Caco-2 (cell line): ENCODE measurements at regions not wholly inside any gene's neighbourhood (a gene's known extent, or its start where the extent isn't known, plus 50 kb on each side); places are given as distances from the start of the nearest gene placed in this dataset.

Experiments
- BruUV-seq: library from RNA; stranded (reverse); fragments of 400-500 nt; replicated peaks from 2 replicates; lab custom pipeline; 2021; lab: Mats Ljungman, UMichigan
- CTCF ChIA-PET: fragments of 300-600 bp; sonication (Branson Sonifier 250); formaldehyde crosslinking; loops from one replicate; lab custom pipeline; 2022; ENCODE audit warnings: antibody characterized with exemption; lab: Charles Lee
- POLR2A ChIA-PET: fragments of 300-600 bp; sonication (Branson Sonifier 250); formaldehyde crosslinking; loops from one replicate; lab custom pipeline; 2022; ENCODE audit warnings: antibody characterized with exemption; lab: Charles Lee
- DNase-seq, 2 experiments: peaks; one replicate each; pipeline versions ENCODE4 v3.0.0 to v3.0.0-alpha.2; 2020 to 2022
- H3K27me3 ChIP-seq: replicated peaks from 2 replicates; pipeline ENCODE4 v1.6.0; 2011; ENCODE audit warnings: low read length; ENCODE audit not compliant: control insufficient read depth, insufficient read depth
- H3K36me3 ChIP-seq: 2 replicates; pipeline ENCODE4 v1.5.1; 2011; ENCODE audit warnings: low read length; ENCODE audit not compliant: control insufficient read depth, insufficient read depth
- H3K4me1 ChIP-seq: fragments of 250-450 bp; sonication (Bioruptor Pico); 2 replicates; pipeline ENCODE4 v1.5.1; 2020; ENCODE audit warnings: mild to moderate bottlenecking
- H3K4me3 ChIP-seq: 2 replicates; pipeline ENCODE4 v1.5.1; 2011; ENCODE audit warnings: low read depth, mild to moderate bottlenecking, control low read depth, low read length
- H3K9me3 ChIP-seq: fragments of 250-450 bp; sonication (Bioruptor Pico); 2 replicates; pipeline ENCODE4 v1.5.1; 2020; ENCODE audit warnings: mild to moderate bottlenecking, moderate library complexity
- H3K27ac Mint-ChIP-seq: one replicate; pipeline ENCODE4 v1.8.0; 2022; ENCODE audit warnings: mixed read lengths; ENCODE audit not compliant: unreplicated experiment
- H3K27me3 Mint-ChIP-seq: one replicate; pipeline ENCODE4 v1.8.0; 2022; ENCODE audit warnings: mixed read lengths; ENCODE audit not compliant: insufficient read depth, unreplicated experiment
- H3K36me3 Mint-ChIP-seq: one replicate; pipeline ENCODE4 v1.8.0; 2022; ENCODE audit warnings: mild to moderate bottlenecking, mixed read lengths; ENCODE audit not compliant: insufficient read depth, unreplicated experiment
- H3K4me1 Mint-ChIP-seq: one replicate; pipeline ENCODE4 v1.8.0; 2022; ENCODE audit warnings: low read depth, mixed read lengths; ENCODE audit not compliant: unreplicated experiment
- H3K4me3 Mint-ChIP-seq: one replicate; pipeline ENCODE4 v1.8.0; 2022; ENCODE audit warnings: mild to moderate bottlenecking, moderate library complexity, mixed read lengths; ENCODE audit not compliant: unreplicated experiment
- H3K9me3 Mint-ChIP-seq: one replicate; pipeline ENCODE4 v1.8.0; 2022; ENCODE audit warnings: mixed read lengths; ENCODE audit not compliant: unreplicated experiment
- intact Hi-C: fragments of 100-400 bp; cut with micrococcal nuclease; formaldehyde crosslinking; loops from one replicate; pipeline ENCODE4 v1.10.0; 2022; ENCODE audit not compliant: unreplicated experiment
- TF ChIP-seq, protein P1 (sequence below), 2 experiments: fragments of 200-600 bp in 1 of 2; IDR thresholded peaks; 1 replicate in 1 of 2; 2 replicates in 1 of 2; pipeline versions ENCODE4 v1.5.1 to v1.8.0; 2011 to 2022; ENCODE audit warnings: antibody characterized with exemption in 1 of 2, control low read depth in 1 of 2, inconsistent platforms in 1 of 2, low read depth in 1 of 2, low read length in 1 of 2, mild to moderate bottlenecking in 1 of 2, moderate library complexity in 1 of 2; ENCODE audit not compliant: insufficient read depth in 1 of 2, severe bottlenecking in 1 of 2, unreplicated experiment in 1 of 2

- H3K4me1 Mint-ChIP-seq: no peaks in the 10 kb centered on the region
- DNase-seq: no peak
- intact Hi-C loops: no loop called here
- ChIA-PET CTCF (no interaction called here), POLR2A (no interaction called here)
- no peak overlapping the region for H3K4me3 Mint-ChIP-seq
- Histone ChIP-seq H3K9me3 (no peaks in the 10 kb centered on the region), H3K4me3 (no peak overlapping the region), H3K4me1 (no peaks in the 10 kb centered on the region), H3K36me3 (no peaks in the 10 kb centered on the region), H3K27me3 (no peaks in the 10 kb centered on the region)
- H3K27me3 Mint-ChIP-seq: no peaks in the 10 kb centered on the region
- no peaks in the 10 kb centered on the region for H3K36me3 Mint-ChIP-seq
- BruUV-seq: no TSS peak
- no peaks in the 10 kb centered on the region for H3K9me3 Mint-ChIP-seq
- H3K27ac Mint-ChIP-seq: no peak overlapping the region
- TF ChIP-seq, protein P1, sequence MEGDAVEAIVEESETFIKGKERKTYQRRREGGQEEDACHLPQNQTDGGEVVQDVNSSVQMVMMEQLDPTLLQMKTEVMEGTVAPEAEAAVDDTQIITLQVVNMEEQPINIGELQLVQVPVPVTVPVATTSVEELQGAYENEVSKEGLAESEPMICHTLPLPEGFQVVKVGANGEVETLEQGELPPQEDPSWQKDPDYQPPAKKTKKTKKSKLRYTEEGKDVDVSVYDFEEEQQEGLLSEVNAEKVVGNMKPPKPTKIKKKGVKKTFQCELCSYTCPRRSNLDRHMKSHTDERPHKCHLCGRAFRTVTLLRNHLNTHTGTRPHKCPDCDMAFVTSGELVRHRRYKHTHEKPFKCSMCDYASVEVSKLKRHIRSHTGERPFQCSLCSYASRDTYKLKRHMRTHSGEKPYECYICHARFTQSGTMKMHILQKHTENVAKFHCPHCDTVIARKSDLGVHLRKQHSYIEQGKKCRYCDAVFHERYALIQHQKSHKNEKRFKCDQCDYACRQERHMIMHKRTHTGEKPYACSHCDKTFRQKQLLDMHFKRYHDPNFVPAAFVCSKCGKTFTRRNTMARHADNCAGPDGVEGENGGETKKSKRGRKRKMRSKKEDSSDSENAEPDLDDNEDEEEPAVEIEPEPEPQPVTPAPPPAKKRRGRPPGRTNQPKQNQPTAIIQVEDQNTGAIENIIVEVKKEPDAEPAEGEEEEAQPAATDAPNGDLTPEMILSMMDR (IDR thresholded peaks at IDR 0.05; ENCODE audit: insufficient read depth in 1 of 2, low read depth in 1 of 2, low read length in 1 of 2, severe bottlenecking in 1 of 2, unreplicated experiment in 1 of 2): no peak
These were observed 805.0 kb upstream of the PTPRD start for GRCh38 chr9:11417782-11418181.

DNA sequence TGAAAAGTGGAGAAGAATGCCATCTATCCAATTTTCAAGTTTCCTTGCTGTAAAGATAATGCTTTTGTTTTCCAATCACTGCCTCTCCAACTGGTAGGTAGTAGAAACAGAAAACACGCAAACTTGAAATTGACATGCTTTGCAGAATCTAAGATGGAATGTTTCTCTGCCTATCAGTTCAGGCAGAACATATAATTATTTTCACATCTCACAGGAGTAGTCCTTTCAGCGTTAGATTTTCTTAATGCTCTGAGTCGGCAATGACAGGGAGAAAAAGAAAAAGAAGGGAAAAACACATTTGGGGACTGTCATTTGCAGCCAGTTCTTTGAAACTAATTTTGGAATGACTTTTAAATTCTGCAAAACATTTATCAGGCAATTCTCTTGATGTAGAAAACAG is 818.7 kb upstream of the PTPRD start:
- Histone ChIP-seq H3K4me3 (no peak overlapping the region), H3K9me3 (no peaks in the 10 kb centered on the region), H3K4me1 (no peaks in the 10 kb centered on the region), H3K27me3 (no peaks in the 10 kb centered on the region), H3K36me3 (no peaks in the 10 kb centered on the region)
- BruUV-seq: no TSS peak
- H3K4me1 Mint-ChIP-seq: no peaks in the 10 kb centered on the region
- POLR2A ChIA-PET: no interaction called here
- no peak for DNase-seq
- TF ChIP-seq, protein P1 (IDR thresholded peaks at IDR 0.05; ENCODE audit: insufficient read depth in 1 of 2, low read depth in 1 of 2, low read length in 1 of 2, severe bottlenecking in 1 of 2, unreplicated experiment in 1 of 2): no peak
- no peak overlapping the region for H3K27ac Mint-ChIP-seq
- no peak overlapping the region for H3K4me3 Mint-ChIP-seq
- no peaks in the 10 kb centered on the region for H3K27me3 Mint-ChIP-seq
- CTCF ChIA-PET: no interaction called here
- intact Hi-C loops: no loop called here
- peaks cover 8% of the 10 kb centered on the region for H3K9me3 Mint-ChIP-seq
- H3K36me3 Mint-ChIP-seq: no peaks in the 10 kb centered on the region

DNA sequence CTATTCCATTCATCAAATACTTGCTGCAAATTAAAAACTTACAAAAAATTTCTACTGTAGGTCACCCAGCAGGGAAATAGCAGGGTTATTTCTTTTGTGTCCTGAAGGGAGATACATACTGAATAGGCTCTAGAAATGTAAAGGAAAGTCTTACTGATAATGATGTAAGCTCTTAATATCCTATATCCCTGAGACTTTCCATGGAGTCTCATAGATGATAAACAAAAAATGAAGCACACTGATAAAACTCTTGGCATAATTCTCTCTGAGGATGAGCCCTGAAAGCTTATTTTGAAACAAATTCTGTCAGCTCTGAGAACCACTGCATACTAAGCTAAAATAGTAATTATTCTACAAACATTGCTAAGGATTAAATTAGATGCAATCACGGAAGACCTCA is 819.6 kb upstream of the PTPRD start:
- TF ChIP-seq, protein P1 (IDR thresholded peaks at IDR 0.05; ENCODE audit: insufficient read depth in 1 of 2, low read depth in 1 of 2, low read length in 1 of 2, severe bottlenecking in 1 of 2, unreplicated experiment in 1 of 2): no peak
- no peaks in the 10 kb centered on the region for H3K9me3 ChIP-seq
- no peak for DNase-seq
- no peaks in the 10 kb centered on the region for H3K4me1 Mint-ChIP-seq
- POLR2A ChIA-PET: no interaction called here
- no peaks in the 10 kb centered on the region for H3K27me3 Mint-ChIP-seq
- no TSS peak for BruUV-seq
- CTCF ChIA-PET: no interaction called here
- H3K4me3 ChIP-seq: no peak overlapping the region
- H3K4me1 ChIP-seq: no peaks in the 10 kb centered on the region
- no peaks in the 10 kb centered on the region for H3K27me3 ChIP-seq
- peaks cover 4% of the 10 kb centered on the region for H3K9me3 Mint-ChIP-seq
- intact Hi-C loops: no loop called here
- H3K36me3 ChIP-seq: no peaks in the 10 kb centered on the region
- H3K36me3 Mint-ChIP-seq: no peaks in the 10 kb centered on the region
- no peak overlapping the region for H3K4me3 Mint-ChIP-seq
- H3K27ac Mint-ChIP-seq: no peak overlapping the region
